HG02763 (cell line): ENCODE measurements at regions not wholly inside any gene's neighbourhood (a gene's known extent, or its start where the extent isn't known, plus 50 kb on each side); places are given as distances from the start of the nearest gene placed in this dataset.
"Not testable (repeated sequence)": the region's sequence is repeated elsewhere in the genome, so short reads cannot be mapped to it uniquely, and the experiment has no call there.

ENCODE experiments used
- ATAC-seq: cut with Tn5 transposase; IDR thresholded peaks from one replicate; pipeline ENCODE4 v1.9.1; 2021; ENCODE audit warnings: mild to moderate bottlenecking, moderate library complexity; ENCODE audit not compliant: unreplicated experiment

DNA sequence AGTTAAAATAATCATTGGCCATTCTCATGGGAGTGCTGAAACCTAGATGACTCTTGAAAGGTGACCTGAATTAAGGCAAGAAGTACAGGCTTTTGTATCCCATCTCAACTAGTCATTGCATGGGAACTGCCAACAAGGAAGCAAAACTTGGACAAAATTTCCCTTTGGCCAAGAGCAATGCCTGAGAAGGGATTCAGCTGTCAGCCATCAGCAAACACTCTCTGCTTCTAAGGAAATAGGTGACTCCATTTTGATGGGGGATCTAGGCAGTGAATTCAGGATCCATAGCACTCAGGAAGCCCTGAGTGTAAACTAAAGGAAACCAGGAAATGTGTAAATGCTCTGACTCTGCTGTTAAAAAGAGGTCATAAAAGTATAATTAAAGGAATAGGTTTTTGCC lies 221.5 kb upstream of the TMEM229A start:
- ATAC-seq = no peak

DNA sequence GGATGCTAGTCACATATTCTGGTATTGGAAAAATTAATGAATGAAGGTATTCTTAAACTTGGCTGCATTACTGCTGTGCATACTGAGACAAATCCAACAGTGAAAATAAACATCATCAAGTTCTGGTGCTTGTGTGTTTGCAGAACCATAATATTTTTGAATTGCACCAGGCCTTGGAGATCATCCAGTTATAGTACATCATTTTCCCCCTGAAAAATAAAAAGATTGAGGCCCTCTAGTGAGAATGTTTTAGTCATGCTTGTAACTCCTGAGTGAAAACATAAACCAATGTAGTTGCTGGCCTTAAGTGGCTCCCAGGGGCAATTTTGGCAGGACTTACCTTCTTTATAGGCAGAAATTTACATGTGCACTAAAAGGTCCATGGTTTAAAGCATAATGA lies 218.8 kb upstream of the TMEM229A start:
- no peak for ATAC-seq

DNA sequence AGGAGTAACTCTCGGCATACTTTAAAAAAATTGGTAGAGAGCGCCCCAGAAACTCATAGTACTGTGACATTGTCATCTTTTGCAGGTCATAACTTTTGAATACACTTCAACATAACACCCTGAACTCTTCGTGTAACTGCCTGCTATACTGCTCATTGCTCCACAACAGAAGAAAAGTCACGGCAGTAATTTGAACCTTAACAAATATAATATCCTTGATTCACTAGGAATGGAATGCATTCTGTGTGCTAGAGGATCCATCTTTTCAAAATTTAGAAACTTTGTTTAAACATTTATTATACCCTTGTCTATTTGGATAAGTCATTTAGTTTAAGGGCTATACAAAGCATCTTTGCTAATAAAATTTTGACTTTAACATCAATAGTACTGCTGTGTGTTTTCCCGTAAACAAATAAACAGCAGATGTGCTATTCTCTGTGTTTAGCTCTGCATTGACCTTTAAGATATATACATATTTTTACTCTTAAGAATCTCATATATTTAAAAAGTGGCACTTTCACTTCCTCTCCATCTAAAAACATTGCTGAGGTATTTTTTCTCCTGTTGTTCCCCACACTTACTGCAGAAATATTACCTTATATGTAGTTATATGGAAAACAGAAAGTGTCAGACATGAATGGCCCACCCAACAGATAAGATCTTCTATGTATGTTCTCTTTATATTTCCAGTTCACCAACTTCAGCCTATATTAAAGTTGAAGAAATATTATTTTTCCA lies 217.6 kb upstream of the TMEM229A start:
- no peak for ATAC-seq

DNA sequence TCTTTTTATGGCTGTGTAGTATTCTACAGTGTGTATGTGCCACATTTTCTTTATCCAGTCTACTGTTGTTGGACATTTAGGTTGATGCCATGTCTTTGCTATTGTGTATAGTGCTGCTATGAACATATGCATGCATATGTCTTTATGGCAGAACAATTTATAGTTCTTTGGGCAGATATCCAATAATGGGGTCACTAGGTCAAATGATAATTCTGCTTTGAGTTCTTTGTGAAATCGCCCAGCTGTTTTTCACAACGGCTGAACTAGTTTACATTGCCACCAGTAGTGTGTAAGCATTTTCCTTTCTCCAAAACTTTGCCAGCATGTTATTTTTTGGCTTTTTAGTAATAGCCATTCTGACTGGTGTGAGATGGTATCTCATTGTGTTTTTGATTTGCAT lies 214.8 kb upstream of the TMEM229A start:
- no peak for ATAC-seq

DNA sequence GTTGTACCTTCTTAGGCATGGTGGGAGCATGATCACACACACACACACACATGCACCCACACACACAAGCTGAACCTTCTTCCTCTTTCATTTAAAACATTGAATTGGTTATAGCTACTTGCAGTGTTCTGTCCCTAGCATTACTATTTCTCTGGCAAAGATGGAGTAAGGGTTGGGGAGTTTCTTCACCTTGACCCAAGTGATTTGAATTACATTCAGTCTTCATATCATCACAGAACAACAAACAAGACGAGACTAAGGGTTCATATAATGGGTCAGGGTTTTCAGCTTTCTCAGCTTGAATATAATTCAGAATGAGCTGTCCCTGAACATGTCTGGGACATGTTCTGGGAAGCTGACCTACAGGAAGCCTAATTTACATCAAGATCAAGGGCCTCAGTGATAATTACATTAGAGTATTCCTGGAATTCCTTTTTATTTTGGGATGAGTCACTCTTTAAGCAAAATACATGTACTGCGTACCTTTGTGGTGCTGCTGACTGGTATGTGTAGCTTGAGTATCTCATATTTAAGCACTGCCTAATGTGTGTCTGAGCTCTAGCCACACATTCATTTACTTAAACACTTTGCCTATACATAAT lies 213.5 kb upstream of the TMEM229A start:
- ATAC-seq = no peak

DNA sequence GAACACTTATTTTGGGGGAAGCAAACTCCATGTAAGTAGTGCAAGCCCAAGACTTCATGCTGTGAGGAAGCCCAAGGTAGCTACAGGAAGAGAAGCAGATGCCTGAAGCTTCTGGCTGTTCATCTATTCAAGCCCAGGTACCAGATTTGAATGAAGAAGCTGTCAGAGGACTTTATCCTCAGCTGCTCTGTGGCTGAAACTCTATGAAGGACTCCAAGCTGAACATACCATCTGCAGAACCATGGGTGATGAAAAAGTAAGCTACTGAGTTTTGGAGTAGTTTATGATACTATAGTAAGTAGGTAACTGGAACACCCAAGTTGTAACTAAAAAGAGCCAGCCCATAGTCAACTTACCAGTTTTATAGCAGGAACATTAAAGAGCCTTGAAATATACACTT lies 211.6 kb upstream of the TMEM229A start:
- not testable (repeated sequence) for ATAC-seq

DNA sequence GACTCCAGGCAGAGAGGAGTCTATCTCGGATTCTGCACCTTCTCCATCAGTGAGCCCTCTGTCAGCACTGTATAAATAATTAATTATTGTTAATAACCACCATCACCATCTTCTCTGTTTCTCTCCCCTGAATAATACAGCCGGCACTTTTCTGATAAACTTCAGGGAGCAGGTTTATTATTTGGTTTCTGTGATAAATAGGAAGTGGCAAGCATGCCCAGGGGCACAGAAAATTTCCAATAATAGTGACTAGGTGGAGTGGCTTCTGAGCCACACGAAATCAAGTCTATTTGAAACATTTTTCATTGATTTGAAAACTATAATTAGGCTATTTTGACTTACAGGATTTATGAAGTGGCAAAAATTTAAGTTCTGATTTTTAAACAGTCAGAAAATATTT lies 186.8 kb upstream of the TMEM229A start:
- ATAC-seq = no peak

DNA sequence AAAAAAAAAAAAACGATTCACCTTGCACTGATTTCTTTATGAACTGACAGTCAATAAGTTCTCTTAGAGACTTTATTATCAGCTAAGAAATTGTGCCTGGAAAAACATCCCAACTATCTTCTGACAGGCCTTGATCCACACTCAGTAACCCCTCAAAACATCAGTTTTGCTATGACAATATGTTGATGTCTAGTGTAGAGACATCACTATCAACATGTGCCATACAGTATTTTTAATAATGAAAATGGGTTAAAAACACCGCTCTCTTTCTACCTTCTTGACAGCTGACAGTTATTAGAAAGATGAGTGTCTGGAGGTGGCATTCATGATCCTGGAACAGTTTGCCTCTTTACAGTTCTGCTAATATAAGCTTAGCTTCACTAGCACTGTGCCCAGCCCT lies 175.8 kb upstream of the TMEM229A start:
- ATAC-seq = no peak

DNA sequence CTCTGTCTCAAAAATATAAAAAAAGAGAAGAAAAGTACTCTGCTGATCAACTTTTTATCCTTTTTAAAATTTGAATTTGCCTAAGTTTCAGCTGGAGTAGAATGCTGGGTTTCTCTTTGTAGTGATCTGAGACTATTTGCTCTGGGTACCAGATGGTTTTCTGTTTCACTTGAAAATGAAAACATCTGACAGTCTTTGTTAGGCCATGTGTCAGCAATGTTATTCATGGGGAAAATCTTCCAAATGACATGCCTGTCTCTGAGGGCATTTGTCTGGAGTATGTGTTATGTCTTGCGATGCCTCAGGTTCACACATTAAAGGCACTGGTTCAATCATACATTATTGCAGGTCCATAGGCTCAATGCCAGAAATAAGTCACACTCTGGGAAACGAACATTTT lies 175.3 kb upstream of the TMEM229A start:
- ATAC-seq = no peak

DNA sequence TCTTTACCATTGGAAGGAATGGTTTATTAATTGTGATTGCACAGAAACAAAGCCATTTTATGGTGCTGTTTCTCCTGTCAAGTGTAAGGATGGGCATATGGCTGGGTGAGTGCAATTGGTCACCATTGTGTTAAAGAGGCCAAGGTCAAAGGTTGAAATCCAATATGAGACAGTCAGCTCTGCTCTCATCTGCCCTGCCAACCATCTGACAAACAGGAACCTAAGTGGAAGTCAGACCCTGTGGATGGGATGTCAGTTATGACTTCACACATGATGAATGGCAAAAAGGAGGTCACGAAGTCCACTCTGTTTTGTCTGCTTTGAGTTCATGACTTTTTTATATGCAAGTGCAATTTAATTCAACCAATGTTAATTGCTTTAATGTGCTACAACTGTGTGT lies 172.7 kb upstream of the TMEM229A start:
- ATAC-seq = no peak

DNA sequence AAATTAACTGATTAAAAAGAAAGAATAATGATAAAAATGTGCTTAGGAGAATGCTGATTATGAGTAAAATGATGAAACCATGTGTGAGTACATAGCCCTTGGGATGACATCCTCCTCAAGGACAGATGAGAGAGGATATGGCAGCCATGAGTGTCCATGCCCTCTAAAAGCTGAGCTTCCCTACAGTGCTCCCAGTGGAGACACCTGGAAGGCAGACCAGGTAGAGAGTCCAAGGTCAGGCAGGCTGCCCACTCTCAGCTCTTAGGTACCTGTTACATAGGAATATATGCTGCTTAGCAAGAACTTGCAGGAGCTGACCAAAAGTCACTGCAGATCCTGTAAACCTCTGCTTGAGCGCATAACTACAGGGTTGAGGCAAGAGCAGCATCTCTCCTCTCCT lies 169.7 kb upstream of the TMEM229A start:
- no peak for ATAC-seq

DNA sequence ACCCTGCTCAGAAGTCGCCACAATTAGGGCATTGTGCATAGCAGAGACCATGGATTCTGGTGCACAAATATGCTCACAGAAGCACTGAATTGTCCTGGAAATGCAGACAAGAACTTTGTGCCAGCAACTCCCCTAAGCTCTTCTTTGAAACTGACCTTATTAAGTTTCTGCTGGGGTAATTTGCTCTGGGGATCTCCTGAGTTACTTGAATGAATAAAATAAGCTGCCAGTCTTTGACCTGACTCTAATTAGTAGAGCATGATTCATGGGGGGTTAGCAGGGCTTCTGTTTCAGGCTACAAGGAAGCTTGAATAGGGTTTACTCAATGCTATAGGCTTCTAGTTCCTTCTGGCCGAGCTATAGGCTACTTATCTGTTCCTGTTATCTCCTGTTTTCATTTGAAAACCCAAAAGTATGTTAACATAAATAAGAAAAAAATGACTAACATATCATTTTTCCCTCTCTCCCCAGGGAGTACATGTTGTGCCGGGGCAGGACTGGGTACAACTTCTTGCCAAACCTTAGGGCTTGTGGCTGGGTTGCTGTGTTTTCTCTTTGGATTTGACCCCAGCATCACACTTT lies 169.0 kb upstream of the TMEM229A start:
- ATAC-seq = no peak

DNA sequence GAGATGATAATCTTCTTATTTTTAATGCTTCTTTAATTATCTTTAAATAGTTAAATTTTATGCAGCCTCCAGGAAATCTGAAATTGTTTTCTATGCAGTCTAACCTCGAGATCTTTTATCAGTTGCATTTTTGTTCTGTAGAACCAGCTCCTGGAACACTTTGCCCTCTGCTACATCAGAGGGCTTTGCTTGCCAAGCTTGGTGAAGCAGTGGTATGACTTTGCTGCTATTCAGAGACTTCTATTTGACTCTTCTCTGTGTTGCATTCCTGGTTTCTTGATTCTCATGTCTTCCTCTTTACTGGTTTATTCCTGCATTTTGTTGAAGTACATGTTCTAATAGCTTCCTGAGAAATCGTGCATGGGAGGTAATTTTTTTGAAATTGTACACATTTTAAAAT lies 163.7 kb upstream of the TMEM229A start:
- ATAC-seq = no peak

DNA sequence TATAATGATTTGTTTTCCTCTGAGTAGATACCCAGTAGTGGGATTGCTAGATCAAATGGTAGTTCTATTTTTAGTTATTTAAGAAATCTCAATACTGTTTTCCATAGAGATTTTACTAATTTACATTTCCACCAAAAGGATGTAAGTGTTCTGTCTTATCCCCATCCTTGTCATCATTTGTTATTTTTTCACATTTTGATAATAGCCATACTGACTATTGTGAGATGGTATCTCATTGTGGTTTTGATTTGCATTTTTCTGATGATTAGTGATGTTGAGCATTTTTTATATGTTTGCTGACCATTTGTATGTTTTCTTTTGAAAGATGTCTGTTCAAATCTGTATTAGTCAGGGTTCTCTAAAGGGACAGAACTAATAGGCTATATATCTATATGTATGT lies 160.0 kb upstream of the TMEM229A start:
- ATAC-seq = no peak

DNA sequence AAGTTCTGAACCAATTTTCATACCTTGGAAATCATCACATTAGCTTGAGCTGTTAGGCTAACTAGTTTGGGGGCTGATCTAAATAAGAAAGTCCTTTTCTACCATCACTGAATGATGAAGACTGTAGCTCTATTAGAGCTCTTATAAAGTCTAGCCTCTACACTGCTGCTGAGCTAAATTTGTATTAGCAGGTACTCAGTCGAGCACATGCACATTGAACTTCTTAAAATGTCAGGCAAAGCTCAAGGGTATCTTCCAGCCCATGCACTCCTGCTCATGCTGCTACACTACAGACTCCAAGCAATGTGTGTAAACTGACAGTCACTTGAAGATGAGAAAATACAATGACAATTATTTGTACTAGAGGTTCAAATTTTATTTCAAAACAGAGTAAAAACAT lies 158.8 kb upstream of the TMEM229A start:
- no peak for ATAC-seq

DNA sequence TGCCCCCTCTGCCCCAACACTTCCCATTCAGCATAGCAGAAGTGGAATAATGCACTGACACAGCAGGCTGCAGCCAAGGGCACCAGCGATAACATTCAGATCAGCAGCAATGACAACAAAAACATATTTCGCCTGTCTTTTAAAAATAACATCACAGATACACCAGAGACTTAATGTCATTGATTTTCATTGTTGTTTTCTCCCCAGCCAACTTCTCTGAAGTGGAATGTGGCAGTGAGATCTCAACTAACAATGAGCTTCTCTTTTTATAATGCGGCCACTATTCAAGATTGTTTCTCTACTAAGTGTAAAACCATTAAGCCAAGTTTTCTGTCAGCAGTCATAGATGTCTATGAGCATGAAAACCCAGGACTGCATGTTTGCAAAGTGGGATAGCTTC lies 158.2 kb upstream of the TMEM229A start:
- no peak for ATAC-seq

DNA sequence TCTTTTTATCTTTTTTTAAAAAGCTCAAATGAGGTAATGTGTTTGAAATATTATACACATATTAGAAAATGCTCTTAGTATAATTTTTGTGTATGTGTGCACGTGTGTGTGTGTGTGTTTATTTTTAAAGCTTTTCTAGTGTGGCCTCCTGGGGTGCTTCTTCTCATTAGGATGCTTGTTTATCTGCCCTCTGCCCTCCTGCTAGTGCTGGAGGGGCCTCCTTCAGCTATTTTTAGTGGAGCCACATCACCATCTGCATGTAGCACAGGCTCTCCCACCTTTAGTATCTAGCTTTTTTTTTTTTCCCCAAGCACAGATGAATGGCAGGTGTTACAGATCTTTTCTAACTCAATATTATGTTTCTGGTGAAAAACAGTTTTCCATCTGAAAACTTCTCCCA lies 155.7 kb upstream of the TMEM229A start:
- no peak for ATAC-seq

DNA sequence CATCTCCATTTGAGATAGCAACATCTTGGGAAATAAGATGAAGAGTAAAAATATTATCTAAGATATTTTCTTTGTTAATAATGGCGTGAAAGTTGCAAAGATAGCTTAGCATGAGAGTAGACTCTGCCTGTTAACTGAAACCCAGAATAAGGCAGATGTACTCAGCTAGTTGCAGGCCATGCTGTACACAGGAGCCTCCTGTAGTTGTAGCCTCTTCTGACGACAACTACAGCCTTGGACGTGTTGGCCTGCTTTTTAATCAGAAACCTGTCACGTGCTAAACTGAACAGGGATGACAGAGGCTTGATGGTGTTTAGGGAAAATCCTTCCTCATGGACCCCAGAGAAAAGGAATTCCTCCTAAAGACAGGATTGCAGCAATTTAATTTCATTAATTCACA lies 155.1 kb upstream of the TMEM229A start:
- ATAC-seq = no peak

DNA sequence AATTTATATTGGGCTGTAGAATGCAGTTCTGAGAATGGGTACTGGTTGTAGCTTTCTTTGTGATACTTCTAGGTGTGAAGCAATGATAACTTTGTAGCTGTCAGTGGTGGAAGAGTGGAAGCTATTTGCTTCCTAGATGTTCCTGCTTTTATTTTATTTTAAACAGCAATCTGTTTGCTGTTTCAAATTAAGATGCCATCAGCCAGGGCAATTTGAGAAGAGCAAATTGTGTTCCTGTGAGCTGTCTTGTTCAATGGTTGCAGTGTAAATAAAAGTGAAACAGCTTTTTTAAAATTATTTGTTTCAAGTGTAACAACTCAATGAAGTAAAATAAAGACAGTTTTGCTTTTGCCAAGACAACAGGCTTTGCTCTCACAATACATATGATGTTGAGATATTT lies 150.8 kb upstream of the TMEM229A start:
- no peak for ATAC-seq

DNA sequence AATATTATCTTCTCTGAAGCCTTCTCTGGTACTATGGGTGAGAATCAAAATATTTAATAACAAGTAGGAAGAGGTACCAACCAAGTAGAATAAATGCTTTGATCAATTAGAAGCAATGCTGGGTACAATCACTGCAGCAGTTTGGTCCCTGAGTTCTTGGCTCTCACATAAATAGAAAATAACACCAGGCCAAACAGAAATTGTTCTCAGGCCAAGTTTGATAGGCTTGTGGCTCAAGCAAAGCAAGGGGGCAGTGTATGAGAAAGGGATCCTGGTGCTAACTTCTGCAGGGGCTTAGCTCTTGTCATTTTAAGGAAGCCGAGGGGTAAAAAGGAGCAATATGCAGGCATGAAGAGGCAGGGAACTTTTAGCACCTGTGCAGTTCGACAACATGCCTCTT lies 146.8 kb upstream of the TMEM229A start:
- no peak for ATAC-seq

DNA sequence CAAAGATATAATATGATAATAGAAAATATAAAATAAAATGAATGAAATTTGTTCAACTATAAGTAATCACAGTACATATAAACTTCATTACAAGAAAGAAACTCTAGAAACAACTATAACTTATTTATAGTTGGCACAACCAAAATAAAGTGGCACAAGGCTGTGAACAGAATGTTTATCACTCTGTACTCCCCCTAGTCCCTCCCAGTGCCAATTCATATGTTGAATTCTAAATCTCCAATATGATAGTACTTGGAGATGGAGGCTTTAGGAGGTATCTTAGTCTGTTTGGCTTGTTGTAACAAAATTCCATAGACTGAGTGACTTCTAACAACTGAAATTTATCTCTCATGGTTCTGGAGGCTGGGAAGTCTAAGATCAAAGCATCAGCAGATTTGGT lies 145.0 kb upstream of the TMEM229A start:
- ATAC-seq = no peak

DNA sequence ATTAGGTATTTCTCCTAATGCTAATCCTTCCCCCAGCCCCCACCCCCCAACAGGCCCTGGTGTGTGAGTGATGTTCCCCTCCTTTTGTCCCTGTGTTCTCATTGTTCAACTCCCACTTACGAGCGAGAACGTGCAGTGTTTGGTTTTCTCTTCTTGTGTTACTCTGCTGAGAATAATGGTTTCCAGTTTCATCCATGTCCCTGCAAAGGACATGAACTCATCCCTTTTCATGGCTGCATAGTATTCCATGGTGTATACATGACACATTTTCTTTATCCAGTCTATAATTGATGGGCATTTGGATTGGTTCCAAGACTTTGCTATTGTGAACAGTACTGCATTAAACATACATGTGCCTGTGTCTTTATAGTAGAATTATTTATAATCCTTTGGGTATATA lies 138.9 kb upstream of the TMEM229A start:
- ATAC-seq = not testable (repeated sequence)

DNA sequence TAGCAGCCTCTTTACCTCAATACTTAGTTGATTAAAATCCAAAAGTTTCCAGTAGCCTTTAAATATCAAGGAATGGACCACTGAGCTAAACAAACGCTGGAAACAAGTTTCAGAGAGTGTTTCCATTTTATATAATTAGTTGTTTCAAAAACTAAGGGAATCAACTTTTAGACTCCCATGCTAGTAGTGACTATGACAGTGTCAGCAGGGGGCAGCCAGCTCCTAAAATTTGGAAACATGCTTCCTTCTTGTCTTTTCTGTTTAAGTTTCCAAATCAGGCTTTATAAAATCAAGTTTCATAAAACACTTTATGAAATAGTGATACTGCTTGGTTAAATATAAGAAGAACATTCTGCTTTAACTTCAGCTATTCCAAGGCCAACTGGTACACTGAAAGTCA lies 138.2 kb upstream of the TMEM229A start:
- no peak for ATAC-seq
